Chondrocyte (in vitro differentiated cells): ENCODE measurements at regions not wholly inside any gene's neighbourhood (a gene's known extent, or its start where the extent isn't known, plus 50 kb on each side); places are given as distances from the start of the nearest gene placed in this dataset.
"Not testable (repeated sequence)": the region's sequence is repeated elsewhere in the genome, so short reads cannot be mapped to it uniquely, and the experiment has no call there.

Source experiments
- DNase-seq: peaks from one replicate; pipeline ENCODE4 v3.0.0; 2021; ENCODE audit warnings: mixed read lengths, low spot score
- H3K27ac Mint-ChIP-seq: one replicate; pipeline ENCODE4 v1.8.0; 2021; ENCODE audit warnings: mild to moderate bottlenecking, moderate library complexity, mixed read lengths; ENCODE audit not compliant: unreplicated experiment
- H3K27me3 Mint-ChIP-seq: 2 replicates; pipeline ENCODE4 v1.8.0; 2021; ENCODE audit warnings: low read depth, mixed read lengths
- H3K36me3 Mint-ChIP-seq: 2 replicates; pipeline ENCODE4 v1.8.0; 2021; ENCODE audit warnings: low read depth, mixed read lengths
- H3K4me1 Mint-ChIP-seq: 2 replicates; pipeline ENCODE4 v1.8.0; 2021; ENCODE audit warnings: low read depth, mild to moderate bottlenecking, mixed read lengths
- H3K4me3 Mint-ChIP-seq: one replicate; pipeline ENCODE4 v1.8.0; 2021; ENCODE audit warnings: mild to moderate bottlenecking, moderate library complexity, mixed read lengths; ENCODE audit not compliant: unreplicated experiment
- H3K9me3 Mint-ChIP-seq: 2 replicates; pipeline ENCODE4 v1.8.0; 2021; ENCODE audit warnings: low read depth, mixed read lengths
- TF ChIP-seq, protein P1 (sequence below): fragments of 200-600 bp; sonication (generic); IDR thresholded peaks from 2 replicates; pipeline ENCODE4 v1.5.0; 2021; ENCODE audit warnings: antibody characterized with exemption, mild to moderate bottlenecking, moderate library complexity

DNA sequence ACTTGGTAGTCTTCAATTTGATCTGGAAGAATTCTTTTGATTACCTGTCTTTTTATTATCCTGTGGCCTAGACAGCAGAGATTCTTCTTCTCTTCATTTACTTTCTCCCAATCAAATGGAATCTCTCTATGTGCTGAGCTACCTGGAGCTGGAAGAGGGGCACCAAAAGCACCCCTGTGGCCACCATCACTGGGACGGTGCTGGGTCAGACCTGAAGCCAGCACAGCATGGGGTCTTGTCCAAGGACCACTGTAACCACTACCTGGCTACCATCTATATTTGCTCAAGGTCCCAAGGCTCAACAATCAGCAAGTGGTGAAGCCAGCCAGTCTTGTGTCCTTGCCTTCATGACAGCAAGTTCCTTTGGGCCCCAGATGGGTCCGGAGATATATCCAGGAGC, 186.6 kb downstream of the JRKL start:
- Mint-ChIP-seq H3K9me3 (no peaks in the 10 kb centered on the region), H3K36me3 (no peaks in the 10 kb centered on the region), H3K4me1 (no peaks in the 10 kb centered on the region), H3K27me3 (peaks cover 20% of the 10 kb centered on the region), H3K4me3 (no peak overlapping the region), H3K27ac (no peak overlapping the region)
- no peak for DNase-seq
- TF ChIP-seq, protein P1, sequence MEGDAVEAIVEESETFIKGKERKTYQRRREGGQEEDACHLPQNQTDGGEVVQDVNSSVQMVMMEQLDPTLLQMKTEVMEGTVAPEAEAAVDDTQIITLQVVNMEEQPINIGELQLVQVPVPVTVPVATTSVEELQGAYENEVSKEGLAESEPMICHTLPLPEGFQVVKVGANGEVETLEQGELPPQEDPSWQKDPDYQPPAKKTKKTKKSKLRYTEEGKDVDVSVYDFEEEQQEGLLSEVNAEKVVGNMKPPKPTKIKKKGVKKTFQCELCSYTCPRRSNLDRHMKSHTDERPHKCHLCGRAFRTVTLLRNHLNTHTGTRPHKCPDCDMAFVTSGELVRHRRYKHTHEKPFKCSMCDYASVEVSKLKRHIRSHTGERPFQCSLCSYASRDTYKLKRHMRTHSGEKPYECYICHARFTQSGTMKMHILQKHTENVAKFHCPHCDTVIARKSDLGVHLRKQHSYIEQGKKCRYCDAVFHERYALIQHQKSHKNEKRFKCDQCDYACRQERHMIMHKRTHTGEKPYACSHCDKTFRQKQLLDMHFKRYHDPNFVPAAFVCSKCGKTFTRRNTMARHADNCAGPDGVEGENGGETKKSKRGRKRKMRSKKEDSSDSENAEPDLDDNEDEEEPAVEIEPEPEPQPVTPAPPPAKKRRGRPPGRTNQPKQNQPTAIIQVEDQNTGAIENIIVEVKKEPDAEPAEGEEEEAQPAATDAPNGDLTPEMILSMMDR, result no peak

DNA sequence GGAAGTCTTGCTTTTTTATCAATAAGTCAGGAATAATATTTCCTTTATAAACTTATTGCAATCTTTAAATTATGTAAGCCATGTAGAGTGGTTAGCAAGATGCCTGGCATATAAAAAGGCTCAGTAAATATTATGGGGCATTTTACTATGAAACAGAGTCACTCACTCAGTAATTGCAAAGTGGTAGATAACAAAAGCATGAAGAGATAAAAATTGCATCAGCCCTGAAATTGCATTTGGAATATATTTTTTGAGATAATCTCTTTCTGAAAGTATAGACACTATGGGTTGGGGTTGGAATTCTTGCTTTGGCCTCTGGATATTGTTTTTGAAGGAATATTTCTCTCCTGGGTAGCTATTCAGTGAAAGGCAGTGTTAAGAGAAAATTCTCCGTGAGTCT, 188.6 kb downstream of the JRKL start:
- TF ChIP-seq, protein P1, result no peak
- no peak for DNase-seq
- Mint-ChIP-seq H3K36me3 (no peaks in the 10 kb centered on the region), H3K27ac (no peak overlapping the region), H3K9me3 (peaks cover 5% of the 10 kb centered on the region), H3K4me3 (no peak overlapping the region), H3K4me1 (no peaks in the 10 kb centered on the region), H3K27me3 (peaks cover 24% of the 10 kb centered on the region)

DNA sequence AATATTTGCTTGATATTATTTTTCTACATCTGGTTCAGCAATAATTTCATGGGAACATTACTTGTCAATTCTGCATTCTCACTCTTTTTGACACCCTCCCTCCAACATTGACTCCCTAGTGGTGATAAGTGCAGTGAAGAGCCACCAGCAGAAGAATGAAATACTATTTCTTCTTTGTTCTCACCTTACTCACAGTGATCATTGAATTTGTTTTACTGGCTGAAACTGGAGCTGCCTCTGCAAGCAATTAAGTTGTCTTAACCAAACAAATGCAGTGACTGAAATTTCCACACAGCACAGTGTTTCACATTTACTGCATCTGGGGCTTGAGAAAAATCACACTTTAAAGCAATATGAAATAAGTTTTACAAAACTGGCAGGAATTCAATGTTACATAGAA, 189.8 kb downstream of the JRKL start:
- no peaks in the 10 kb centered on the region for H3K4me1 Mint-ChIP-seq
- peaks cover 23% of the 10 kb centered on the region for H3K27me3 Mint-ChIP-seq
- H3K27ac Mint-ChIP-seq, result no peak overlapping the region
- TF ChIP-seq, protein P1, result no peak
- H3K9me3 Mint-ChIP-seq, result peaks cover 11% of the 10 kb centered on the region
- no peaks in the 10 kb centered on the region for H3K36me3 Mint-ChIP-seq
- no peak for DNase-seq
- H3K4me3 Mint-ChIP-seq, result no peak overlapping the region

DNA sequence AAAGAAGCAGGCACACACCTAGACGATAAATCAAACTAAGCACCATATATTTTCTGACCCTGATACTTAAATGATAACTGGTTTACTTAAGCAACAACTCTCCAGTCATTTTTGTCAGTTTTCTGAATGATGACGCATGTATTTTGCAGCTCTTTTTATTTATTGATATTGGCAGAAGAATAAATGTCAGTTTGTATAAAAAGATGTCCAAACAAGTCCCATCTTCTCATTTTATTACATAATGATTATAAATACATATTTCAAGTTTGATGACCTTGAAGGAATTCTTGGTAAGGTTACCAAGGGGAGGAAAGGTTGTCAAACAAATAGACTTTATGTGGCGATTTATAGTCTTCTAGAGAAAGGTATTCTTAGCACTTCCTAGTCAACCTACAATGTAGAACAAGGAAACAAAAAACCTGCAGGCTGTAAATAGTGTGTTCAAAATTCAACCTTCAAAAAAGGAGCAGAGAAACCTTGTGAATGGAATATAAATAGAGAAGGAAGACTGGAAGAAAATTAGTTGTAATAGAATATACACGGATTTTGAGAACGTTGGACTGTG, 190.7 kb downstream of the JRKL start:
- Mint-ChIP-seq H3K36me3 (no peaks in the 10 kb centered on the region), H3K4me1 (no peaks in the 10 kb centered on the region), H3K4me3 (no peak overlapping the region), H3K9me3 (peaks cover 11% of the 10 kb centered on the region), H3K27ac (no peak overlapping the region), H3K27me3 (peaks cover 23% of the 10 kb centered on the region)
- DNase-seq, result no peak
- TF ChIP-seq, protein P1, result no peak

DNA sequence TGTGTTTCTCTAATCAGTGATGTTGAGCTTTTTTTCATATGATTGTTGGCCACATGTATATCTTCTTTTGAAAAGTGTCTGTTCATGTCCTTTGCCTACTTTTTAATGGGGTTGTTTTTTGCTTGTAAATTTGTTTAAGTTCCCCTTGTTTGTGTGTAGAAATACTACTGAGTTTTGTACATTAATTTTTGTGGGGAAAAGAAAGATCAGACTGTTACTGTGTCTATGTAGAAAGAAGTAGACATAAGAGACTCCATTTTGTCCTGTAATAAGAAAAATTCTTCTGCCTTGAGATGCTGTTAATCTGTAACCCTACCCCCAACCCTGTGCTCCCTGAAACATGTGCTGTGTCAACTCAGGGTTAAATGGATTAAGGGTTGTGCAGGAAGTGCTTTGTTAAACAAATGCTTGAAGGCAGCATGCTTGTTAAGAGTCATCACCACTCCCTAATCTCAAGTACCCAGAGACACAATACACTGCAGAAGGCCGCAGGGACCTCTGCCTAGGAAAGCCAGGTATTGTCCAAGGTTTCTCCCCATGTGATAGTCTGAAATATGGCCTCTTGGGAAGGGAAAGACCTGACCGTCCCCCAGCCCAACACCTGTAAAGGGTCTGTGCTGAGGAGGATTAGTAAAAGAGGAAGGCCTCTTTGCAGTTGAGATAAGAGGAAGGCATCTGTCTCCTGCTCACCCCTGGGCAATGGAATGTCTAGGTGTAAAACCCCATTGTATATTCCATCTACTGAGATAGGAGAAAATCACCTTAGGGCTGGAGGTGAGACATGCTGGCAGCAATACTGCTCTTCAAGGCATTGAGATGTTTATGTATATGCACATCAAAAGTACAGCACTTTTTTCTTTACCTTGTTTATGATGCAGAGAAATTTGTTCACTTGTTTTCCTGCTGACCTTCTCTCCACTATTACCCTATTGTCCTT, 196.4 kb downstream of the JRKL start:
- not testable (repeated sequence) for DNase-seq, H3K4me3 Mint-ChIP-seq, H3K4me1 Mint-ChIP-seq, H3K36me3 Mint-ChIP-seq, H3K27ac Mint-ChIP-seq
- Mint-ChIP-seq H3K9me3 (peaks cover 11% of the 10 kb centered on the region), H3K27me3 (peaks cover 19% of the 10 kb centered on the region)

DNA sequence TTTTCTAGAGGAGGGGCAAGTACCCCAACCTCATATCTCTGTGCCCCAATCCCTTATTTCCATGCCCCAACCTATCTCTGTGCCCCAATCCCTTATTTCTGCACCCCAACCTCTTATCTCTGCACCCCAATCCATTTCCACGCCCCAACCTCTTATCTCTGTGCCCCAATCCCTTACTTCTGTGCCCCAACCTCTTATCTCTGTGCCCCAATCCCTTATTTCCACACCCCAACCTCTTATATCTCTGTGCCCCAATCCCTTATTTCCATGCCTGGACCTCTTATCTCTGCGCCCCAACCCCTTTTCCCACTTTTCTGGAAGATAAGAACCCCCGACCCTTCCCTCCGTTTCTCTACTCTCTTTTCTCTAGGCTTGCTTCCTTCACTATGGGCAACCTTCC, 199.0 kb downstream of the JRKL start:
- H3K9me3 Mint-ChIP-seq, H3K4me1 Mint-ChIP-seq, H3K4me3 Mint-ChIP-seq, H3K27ac Mint-ChIP-seq, H3K36me3 Mint-ChIP-seq, DNase-seq: not testable (repeated sequence)
- H3K27me3 Mint-ChIP-seq, result peaks cover 17% of the 10 kb centered on the region
